GM12878 (cell line): ENCODE measurements at regions not wholly inside any gene's neighbourhood (a gene's known extent, or its start where the extent isn't known, plus 50 kb on each side); places are given as distances from the start of the nearest gene placed in this dataset.

Experiments
- ATAC-seq: fragments of 200-7000 bp; cut with Tn5 transposase; 3 replicates; pipeline ENCODE4 v1.9.1; 2020; ENCODE audit warnings: mild to moderate bottlenecking, moderate library complexity
- BruUV-seq: library from RNA; stranded (reverse); fragments of 400-500 nt; replicated peaks from 2 replicates; lab custom pipeline; 2021; lab: Mats Ljungman, UMichigan
- CTCF ChIA-PET: fragments of 300-600 bp; sonication (Branson Sonifier 250); formaldehyde crosslinking; extraction: SDS; loops from one replicate; lab custom pipeline; 2021; ENCODE audit warnings: inconsistent platforms; lab: Yijun Ruan, JAX
- POLR2A ChIA-PET: fragments of 350-600 bp; formaldehyde crosslinking; extraction: SDS; loops from one replicate; lab custom pipeline; 2021; ENCODE audit warnings: inconsistent platforms; lab: Charles Lee
- RAD21 ChIA-PET: fragments of 300-600 bp; sonication (Branson Sonifier 250); formaldehyde crosslinking; loops from one replicate; lab custom pipeline; 2023; ENCODE audit warnings: antibody characterized with exemption; ENCODE audit not compliant: unreplicated experiment; lab: Charles Lee
- SMC1A ChIA-PET: fragments of 300-600 bp; sonication (Branson Sonifier 250); formaldehyde crosslinking; loops from one replicate; lab custom pipeline; 2023; ENCODE audit not compliant: unreplicated experiment, uncharacterized antibody; lab: Charles Lee
- DNase-seq: peaks from one replicate; pipeline ENCODE4 v3.0.0-alpha.2; 2011; ENCODE audit warnings: low read depth, low spot score
- FAIRE-seq: peaks from 3 replicates; lab custom pipeline; 2011; peaks lifted over from hg19 to GRCh38; lab: Jason Lieb, UNC
- H2AFZ ChIP-seq: 2 replicates; pipeline ENCODE4 v1.6.0; 2011; ENCODE audit warnings: low read depth, low read length, control low read depth; ENCODE audit not compliant: control insufficient read depth
- H3K27ac ChIP-seq: 2 replicates; pipeline ENCODE4 v1.5.1; 2011; ENCODE audit warnings: control low read depth; ENCODE audit not compliant: control insufficient read depth, insufficient read depth
- H3K27me3 ChIP-seq, 2 experiments: replicated peaks in 1 of 2; 2 replicates each; pipeline versions ENCODE4 v1.6.0 to v1.6.1; 2011; ENCODE audit warnings: low read length in 1 of 2; ENCODE audit not compliant: control insufficient read depth in 2 of 2, insufficient read depth in 2 of 2
- H3K36me3 ChIP-seq, 2 experiments: 2 replicates each; pipeline ENCODE4 v1.5.1; 2011; ENCODE audit warnings: low read length in 1 of 2; ENCODE audit not compliant: control insufficient read depth in 2 of 2, insufficient read depth in 2 of 2
- H3K4me1 ChIP-seq: 2 replicates; pipeline ENCODE4 v1.6.1; 2011; ENCODE audit warnings: mild to moderate bottlenecking, low read length, moderate library complexity, mixed read lengths; ENCODE audit not compliant: control insufficient read depth, insufficient read depth
- H3K4me2 ChIP-seq: 2 replicates; pipeline ENCODE4 v1.6.0; 2011; ENCODE audit warnings: control low read depth; ENCODE audit not compliant: control insufficient read depth, insufficient read depth
- H3K4me3 ChIP-seq: fragments of 200-600 bp; sonication (generic); 2 replicates; pipeline ENCODE4 v1.5.1; 2016
- H3K79me2 ChIP-seq: 2 replicates; pipeline ENCODE4 v1.6.0; 2011; ENCODE audit warnings: low read length; ENCODE audit not compliant: control insufficient read depth, insufficient read depth
- H3K9ac ChIP-seq: 2 replicates; pipeline ENCODE4 v1.8.0; 2011; ENCODE audit warnings: low read length, control low read depth, mixed read lengths; ENCODE audit not compliant: control insufficient read depth, insufficient read depth
- H3K9me3 ChIP-seq: replicated peaks from 3 replicates; pipeline ENCODE4 v1.5.1; 2011; ENCODE audit warnings: mild to moderate bottlenecking, low read length; ENCODE audit not compliant: control insufficient read depth, insufficient read depth
- H4K20me1 ChIP-seq: 2 replicates; pipeline ENCODE4 v1.6.0; 2011; ENCODE audit not compliant: control insufficient read depth, insufficient read depth
- BCLAF1 ChIP-seq: fragments of 450-650 bp; IDR thresholded peaks from 2 replicates; pipeline ENCODE4 v1.6.1; 2017; ENCODE audit warnings: antibody characterized with exemption, mild to moderate bottlenecking, moderate library complexity
- BHLHE40 ChIP-seq, 2 experiments: fragments of 450-650 bp in 1 of 2; IDR thresholded peaks; 2 replicates each; pipeline ENCODE4 v1.6.1; 2011 to 2017; ENCODE audit warnings: low read depth in 2 of 2, borderline replicate concordance in 1 of 2, improper control_type of control experiment in 1 of 2, low read length in 1 of 2, mild to moderate bottlenecking in 1 of 2
- CEBPZ ChIP-seq: fragments of 150-350 bp; IDR thresholded peaks from 2 replicates; pipeline ENCODE4 v1.6.1; 2016; ENCODE audit warnings: low read depth, low read length
- HDAC6 ChIP-seq: fragments of 200-600 bp; sonication (generic); IDR thresholded peaks from one replicate; pipeline ENCODE4 v1.8.0; 2017; ENCODE audit warnings: antibody characterized with exemption; ENCODE audit not compliant: unreplicated experiment
- IKZF2 ChIP-seq, 2 experiments: fragments of 450-650 bp; IDR thresholded peaks; 2 replicates each; pipeline ENCODE4 v1.6.1; 2017; ENCODE audit warnings: mild to moderate bottlenecking in 2 of 2, moderate library complexity in 2 of 2
- KDM1A ChIP-seq: fragments of 200-600 bp; sonication (generic); IDR thresholded peaks from 2 replicates; pipeline ENCODE4 v1.6.1; 2016; ENCODE audit warnings: borderline replicate concordance
- MEF2A ChIP-seq: IDR thresholded peaks from 2 replicates; pipeline ENCODE4 v1.6.1; 2011; ENCODE audit warnings: low read depth, mild to moderate bottlenecking, low read length, moderate library complexity; ENCODE audit not compliant: insufficient read depth
- MLLT1 ChIP-seq: fragments of 450-650 bp; IDR thresholded peaks from 2 replicates; pipeline ENCODE4 v1.6.1; 2016; ENCODE audit warnings: mild to moderate bottlenecking
- MYB ChIP-seq: fragments of 150-350 bp; IDR thresholded peaks from 2 replicates; pipeline ENCODE4 v1.6.1; 2014; ENCODE audit warnings: mild to moderate bottlenecking, low read depth, low read length, borderline replicate concordance
- NKRF ChIP-seq: fragments of 450-650 bp; conservative IDR thresholded peaks from 2 replicates; pipeline ENCODE4 v1.6.1; 2017; ENCODE audit warnings: mild to moderate bottlenecking, moderate library complexity
- POLR2A ChIP-seq: IDR thresholded peaks from 2 replicates; pipeline ENCODE4 v1.6.1; 2011; ENCODE audit warnings: low read depth, mild to moderate bottlenecking, low read length
- POU2F2 ChIP-seq: IDR thresholded peaks from 3 replicates; pipeline ENCODE4 v1.6.1; 2011; ENCODE audit warnings: low read depth, mild to moderate bottlenecking, low read length, borderline replicate concordance
- SMC3 ChIP-seq: IDR thresholded peaks from 2 replicates; pipeline ENCODE4 v1.6.1; 2011; ENCODE audit warnings: low read length, improper control_type of control experiment, borderline replicate concordance
- WRNIP1 ChIP-seq: IDR thresholded peaks from 2 replicates; pipeline ENCODE4 v1.6.1; 2011; ENCODE audit warnings: low read depth, low read length, improper control_type of control experiment, borderline replicate concordance
- WGBS: methylation state at CpG from one replicate; pipeline ENCODE4 v1.1.6; 2016; ENCODE audit warnings: low lambda C conversion rate; ENCODE audit not compliant: insufficient replicate concordance, insufficient coverage; ENCODE audit errors: missing lambda C conversion rate; 5-methylcytosine and 5-hydroxymethylcytosine counted together
- in situ Hi-C: fragments of 300-500 bp; cut with MboI; formaldehyde crosslinking; loops from 9 replicates; pipeline ENCODE4 v1.14.3; 2018; ENCODE audit warnings: mixed read lengths
- intact Hi-C: fragments of 100-400 bp; cut with micrococcal nuclease; formaldehyde crosslinking; loops from one replicate; pipeline ENCODE4 v1.14.2; 2022; ENCODE audit not compliant: unreplicated experiment

GRCh38 chr18:62644773-62645172, 70.6 kb upstream of the PHLPP1 start:
- H3K9me3 ChIP-seq = no peaks in the 10 kb centered on the region
- ChIA-PET POLR2A (no interaction called here), SMC1A (interaction anchor here (0.7 kb wide), 1 partner anchor 57 kb away, joined by 3 read pairs; no protein-coding TSS in a partner anchor), CTCF (interaction anchor here (2.0 to 3.1 kb wide), 2 partner anchors 9 to 338 kb away, joined by 4 to 9 read pairs; no protein-coding TSS in a partner anchor), RAD21 (no interaction called here)
- H3K4me1 ChIP-seq = no peaks in the 10 kb centered on the region
- H3K4me3 ChIP-seq = no peak overlapping the region
- H3K4me2 ChIP-seq = no peak overlapping the region
- no peaks in the 10 kb centered on the region for H3K79me2 ChIP-seq
- H3K9ac ChIP-seq = no peak overlapping the region
- ATAC-seq (no peak), DNase-seq (no peak), FAIRE-seq (no peak)
- BruUV-seq = no TSS peak
- 77% methylated on average over 6 of the region's 6 CpGs for WGBS
- in situ Hi-C loops = no loop called here
- H3K27me3 ChIP-seq = no peaks in the 10 kb centered on the region
- H3K27ac ChIP-seq = no peak overlapping the region
- H3K36me3 ChIP-seq = no peaks in the 10 kb centered on the region
- intact Hi-C loops = no loop called here
- no peaks in the 10 kb centered on the region for H4K20me1 ChIP-seq
- no peak overlapping the region for H2AFZ ChIP-seq
- TF ChIP-seq BCLAF1 (no peak), BHLHE40 (IDR thresholded peaks at IDR 0.05; ENCODE audit: borderline replicate concordance in 1 of 2, low read depth in 2 of 2, low read length in 1 of 2) (no peak), MYB (no peak), MLLT1 (no peak), CEBPZ (no peak), KDM1A (no peak), SMC3 (no peak), POLR2A (no peak), POU2F2 (no peak), NKRF (no peak), WRNIP1 (no peak), IKZF2 (IDR thresholded peaks at IDR 0.05) (no peak), MEF2A (no peak), HDAC6 (no peak)
